ENCODE measurements at regions not wholly inside any gene's neighbourhood (a gene's known extent, or its start where the extent isn't known, plus 50 kb on each side); places are given as distances from the start of the nearest gene placed in this dataset.
"Not testable (repeated sequence)": the region's sequence is repeated elsewhere in the genome, so short reads cannot be mapped to it uniquely, and the experiment has no call there.

DNA sequence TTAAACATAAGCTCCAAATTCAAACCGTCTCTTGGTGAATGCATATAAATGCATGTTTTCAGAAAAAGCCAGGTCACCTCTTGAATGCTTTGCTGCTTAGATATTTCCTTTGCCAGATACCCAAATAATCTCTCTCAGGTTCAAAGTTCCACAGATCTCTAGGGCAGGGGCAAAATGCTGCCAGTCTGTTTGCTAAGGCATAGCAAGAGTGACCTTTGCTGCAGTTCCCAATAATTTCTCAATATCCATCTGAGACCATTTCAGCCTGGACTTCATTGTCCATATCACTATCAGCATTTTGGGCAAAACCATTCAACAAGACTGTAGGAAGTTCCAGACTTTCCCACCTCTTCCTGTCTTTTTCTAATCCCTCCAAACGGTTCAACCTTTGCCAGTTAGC is 1006.2 kb upstream of the KCND2 start:
- not testable (repeated sequence) for DNase-seq (ENCODE audit: low spot score)

DNA sequence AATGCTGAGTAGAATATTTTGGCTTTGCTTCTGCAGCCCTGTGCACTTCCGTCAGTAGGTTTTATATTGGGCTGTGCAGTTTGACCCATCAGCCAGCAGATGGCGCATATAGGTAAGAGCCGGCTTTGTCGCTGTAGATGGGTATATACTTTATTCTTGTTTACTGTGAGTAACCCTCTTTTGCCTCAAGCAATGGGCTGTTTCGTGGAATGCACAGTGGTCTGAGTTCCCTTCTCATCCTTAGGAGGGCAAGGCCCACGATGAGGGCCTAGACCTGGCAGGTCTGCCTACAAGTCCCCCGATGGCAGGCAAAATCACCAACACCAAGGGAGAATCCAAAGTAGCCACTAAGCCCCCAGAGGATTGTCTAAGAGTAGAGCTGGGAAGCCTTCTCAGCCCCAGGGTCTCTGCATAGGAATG is 1002.9 kb upstream of the KCND2 start:
- peak; percentile 59 for DNase-seq (ENCODE audit: low spot score)

DNA sequence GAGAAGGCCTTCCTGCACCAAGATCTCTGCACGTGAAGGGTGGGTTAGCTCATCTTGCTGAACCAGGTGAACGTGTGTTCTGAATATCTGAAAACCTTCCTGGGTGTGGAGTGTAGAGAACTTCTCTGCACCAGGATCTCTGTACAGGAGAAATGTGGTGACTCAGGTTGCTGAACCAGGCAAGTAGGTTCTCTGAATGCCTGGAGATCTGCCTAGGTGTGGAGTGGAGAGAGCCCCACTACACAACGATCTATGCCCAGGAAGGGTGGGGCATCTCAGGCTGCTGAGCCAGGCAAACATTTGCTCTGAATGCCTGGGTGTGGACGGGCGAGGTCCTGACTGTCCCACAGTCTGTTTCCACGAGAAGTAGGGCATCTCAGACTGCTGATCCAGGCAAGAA is 1002.3 kb upstream of the KCND2 start:
- no peak for DNase-seq (ENCODE audit: low spot score)

DNA sequence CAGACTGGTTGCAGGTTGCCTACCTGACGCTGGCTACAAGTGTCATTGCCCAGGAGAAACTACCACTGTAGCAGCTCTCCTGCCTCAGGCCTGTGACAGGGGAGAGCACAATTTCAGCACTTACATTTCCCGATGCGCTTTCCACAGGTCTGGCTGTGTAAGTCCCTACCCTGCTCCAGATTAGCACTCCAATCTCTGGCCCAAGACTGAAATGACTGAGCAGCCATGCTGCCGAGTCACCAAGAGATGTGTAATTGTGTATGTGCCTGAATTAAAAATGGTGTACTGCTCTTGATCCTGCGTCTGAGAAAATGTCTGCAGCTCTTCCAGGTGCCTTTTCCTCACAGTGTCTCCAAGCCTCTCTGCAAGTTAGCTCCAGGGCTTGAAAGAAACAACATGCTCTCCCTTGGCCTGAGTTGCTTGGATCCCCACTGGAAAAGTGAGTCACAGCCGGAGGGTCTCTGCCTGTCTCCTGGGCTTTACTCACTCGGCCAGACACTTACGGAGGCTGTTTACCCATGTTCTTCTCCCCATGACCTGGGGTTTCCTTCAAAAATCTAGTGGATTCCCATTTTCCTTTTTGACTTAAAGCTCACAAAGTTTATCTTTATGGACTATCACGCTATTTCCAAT is 1001.7 kb upstream of the KCND2 start:
- DNase-seq (ENCODE audit: low spot score), result no peak

- no peak for DNase-seq (ENCODE audit: low spot score)
These were observed 991.7 kb upstream of the KCND2 start for GRCh38 chr7:119281181-119281846.

GRCh38 chr7:119283353-119283752 is 989.6 kb upstream of the KCND2 start:
- no peak for DNase-seq (ENCODE audit: low spot score)

DNA sequence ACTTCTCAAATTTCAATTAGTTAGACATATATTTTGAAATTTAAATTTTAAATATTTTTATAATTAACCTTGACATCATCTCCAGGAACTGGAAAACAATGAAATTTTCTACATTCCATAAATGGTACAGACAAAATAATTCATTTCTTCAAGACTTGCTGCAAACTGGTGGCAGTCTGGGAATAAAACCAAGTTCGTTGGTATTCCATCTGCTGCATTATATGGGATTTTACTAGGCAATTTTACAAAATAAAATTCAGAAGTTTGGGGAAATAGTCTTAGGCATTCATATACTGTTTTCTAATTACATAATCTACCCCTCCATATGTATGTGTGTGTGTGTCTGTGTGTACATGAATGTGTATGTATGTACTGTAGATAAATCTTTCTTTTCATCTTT is 984.6 kb upstream of the KCND2 start:
- peak; percentile 57 for DNase-seq (ENCODE audit: low spot score)

- DNase-seq (ENCODE audit: low spot score), result peak; percentile 14
These were observed 972.6 kb upstream of the KCND2 start for GRCh38 chr7:119300341-119300740.

DNA sequence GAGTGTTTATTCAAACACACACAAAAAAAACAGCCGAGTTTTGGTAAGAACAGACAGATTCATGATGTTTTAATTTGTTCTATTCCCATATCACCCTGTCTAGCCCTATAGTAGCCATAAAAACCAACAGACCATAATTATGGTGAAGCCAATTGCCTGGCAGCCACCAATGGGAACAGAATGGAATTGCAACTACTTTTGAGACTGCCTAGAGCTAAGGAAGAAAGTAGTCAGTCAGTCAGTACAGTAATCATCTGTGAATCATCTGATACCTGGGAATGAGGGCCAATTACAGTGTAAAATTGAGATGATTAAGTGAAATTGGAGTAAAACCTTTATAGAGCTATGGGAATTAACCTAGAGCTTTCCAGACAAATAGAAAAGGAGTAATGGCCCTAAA is 952.7 kb upstream of the KCND2 start:
- no peak for DNase-seq (ENCODE audit: low spot score)

DNA sequence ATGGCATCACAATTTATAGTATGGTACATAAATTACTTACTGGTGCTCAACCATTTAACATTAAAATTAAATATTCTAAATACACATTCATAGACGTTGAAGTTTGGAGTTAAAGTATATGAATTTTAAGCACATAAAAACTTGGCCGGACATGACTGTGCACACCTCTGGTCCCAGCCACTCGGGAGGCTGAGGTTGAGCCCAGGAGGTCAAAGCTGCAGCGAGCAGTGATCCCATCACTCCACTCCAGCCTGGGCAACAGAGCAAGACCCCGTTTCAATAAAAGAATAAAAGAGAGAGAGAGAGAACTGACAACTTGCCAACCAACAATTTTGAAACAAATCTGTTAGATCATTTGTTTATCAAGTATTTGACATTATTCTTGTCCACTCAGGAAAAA is 943.3 kb upstream of the KCND2 start:
- DNase-seq (ENCODE audit: low spot score), result no peak

- DNase-seq (ENCODE audit: low spot score), result no peak
These were observed 937.6 kb upstream of the KCND2 start for GRCh38 chr7:119335405-119335804.

DNA sequence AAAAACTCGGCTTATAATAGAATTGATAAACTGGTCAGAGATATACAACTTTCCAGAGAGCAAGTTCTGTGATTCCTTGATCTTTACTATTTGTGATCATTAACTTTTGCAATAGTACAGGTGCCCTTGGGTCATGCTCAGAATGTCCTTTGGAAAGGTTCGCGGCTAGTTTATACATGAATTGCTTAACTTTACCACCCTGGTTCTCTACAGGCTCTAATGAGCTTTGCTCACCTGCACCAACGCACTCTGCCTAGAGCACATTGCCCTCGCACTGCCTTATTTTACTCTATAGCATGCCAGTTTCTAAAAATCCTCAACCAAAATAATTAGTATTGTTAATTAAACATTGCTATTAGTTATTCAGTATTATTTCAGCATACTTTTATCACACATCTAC is 931.2 kb upstream of the KCND2 start:
- DNase-seq (ENCODE audit: low spot score), result no peak

GRCh38 chr7:119343289-119343688 is 929.7 kb upstream of the KCND2 start:
- no peak for DNase-seq (ENCODE audit: low spot score)

DNA sequence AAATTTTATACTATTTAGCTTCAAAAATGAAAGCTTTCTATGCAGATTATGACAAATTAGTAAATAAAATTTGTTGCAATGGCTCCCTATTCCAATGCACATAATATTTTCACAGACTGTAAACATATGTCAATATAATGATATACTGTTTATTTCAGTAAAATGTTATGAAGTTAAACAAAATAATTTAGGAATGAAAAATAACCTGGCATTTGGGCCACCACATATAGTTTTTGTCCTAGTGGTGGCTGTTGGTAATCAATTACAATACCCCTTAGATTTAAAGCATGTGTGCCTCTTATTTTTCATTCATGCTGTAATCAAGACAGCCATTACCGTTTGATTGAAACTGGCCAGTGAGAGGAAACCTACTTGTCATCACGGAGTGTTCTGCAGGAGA is 928.5 kb upstream of the KCND2 start:
- no peak for DNase-seq (ENCODE audit: low spot score)

GRCh38 chr7:119348491-119348890 is 924.5 kb upstream of the KCND2 start:
- no peak for DNase-seq (ENCODE audit: low spot score)

GRCh38 chr7:119350334-119350733 is 922.6 kb upstream of the KCND2 start:
- no peak for DNase-seq (ENCODE audit: low spot score)

- no peak for DNase-seq (ENCODE audit: low spot score)
These were observed 921.7 kb upstream of the KCND2 start for GRCh38 chr7:119351320-119351719.

DNA sequence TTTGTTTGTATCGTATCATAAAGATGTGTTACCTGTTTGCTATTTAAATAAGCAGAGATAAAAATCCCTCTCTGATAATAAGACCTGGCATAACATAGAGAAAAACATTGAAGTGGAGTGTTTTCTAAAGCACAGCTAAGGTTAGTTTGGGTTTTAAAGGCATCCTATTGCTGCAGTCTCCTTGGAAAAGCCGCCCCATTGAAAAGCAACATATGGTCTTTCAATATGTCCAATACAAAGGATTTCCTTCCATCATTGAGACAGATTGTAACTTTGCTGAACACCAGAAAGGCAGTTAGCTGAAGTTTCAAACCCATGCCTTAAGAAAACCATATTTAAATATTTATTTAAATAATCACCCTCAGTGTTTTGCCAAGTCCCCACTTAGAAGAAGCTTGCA is 898.5 kb upstream of the KCND2 start:
- DNase-seq (ENCODE audit: low spot score), result peak; percentile 63

GRCh38 chr7:119377861-119378260 is 895.1 kb upstream of the KCND2 start:
- no peak for DNase-seq (ENCODE audit: low spot score)

- DNase-seq (ENCODE audit: low spot score), result no peak
These were observed 890.2 kb upstream of the KCND2 start for GRCh38 chr7:119382726-119383125.

DNA sequence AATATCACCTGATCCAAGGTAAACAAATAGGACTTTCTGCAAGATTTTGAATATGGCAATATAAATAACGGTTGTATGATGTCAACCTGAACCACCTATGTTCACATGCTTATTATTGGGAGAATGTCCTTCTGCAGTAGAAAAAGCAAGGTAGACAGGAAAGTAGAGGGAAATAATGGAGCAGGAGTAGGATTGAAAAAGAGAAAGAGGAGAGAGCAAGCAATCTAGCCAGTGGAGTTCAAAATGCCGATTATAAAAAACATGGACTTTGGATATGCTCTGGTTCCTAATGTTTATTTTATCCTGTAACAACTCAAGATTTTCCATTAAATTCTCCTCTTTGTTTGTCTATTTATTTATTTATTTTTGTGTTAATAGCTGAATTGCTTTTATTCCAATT is 878.0 kb upstream of the KCND2 start:
- no peak for DNase-seq (ENCODE audit: low spot score)

- DNase-seq (ENCODE audit: low spot score), result no peak
These were observed 875.8 kb upstream of the KCND2 start for GRCh38 chr7:119397156-119397555.

DNA sequence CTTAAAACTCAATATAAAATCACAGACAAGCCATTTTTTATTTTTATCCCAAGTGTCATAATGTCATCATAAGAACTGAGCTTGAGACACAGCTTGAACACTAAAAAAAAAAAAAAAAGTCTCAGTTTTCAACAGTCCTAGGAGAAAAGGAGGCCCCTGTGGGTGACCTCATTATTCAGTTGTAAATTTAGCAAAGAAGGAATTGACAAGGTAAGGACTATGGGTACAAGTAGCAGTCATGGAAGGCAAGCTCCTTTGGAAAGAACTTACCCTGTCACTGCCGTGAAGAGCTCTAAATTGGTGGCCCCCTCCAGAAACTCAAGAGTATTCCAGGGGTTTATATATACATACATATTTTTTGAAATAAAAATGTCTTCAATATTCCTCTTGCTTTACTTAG is 864.4 kb upstream of the KCND2 start:
- DNase-seq (ENCODE audit: low spot score), result no peak

GRCh38 chr7:119413314-119413805 is 859.6 kb upstream of the KCND2 start:
- DNase-seq (ENCODE audit: low spot score), result no peak
